Erythroblast (primary cell): ENCODE measurements at regions not wholly inside any gene's neighbourhood (a gene's known extent, or its start where the extent isn't known, plus 50 kb on each side); places are given as distances from the start of the nearest gene placed in this dataset.

Source experiments
- GATA1 ChIP-seq: IDR thresholded peaks from 2 replicates; pipeline ENCODE4 v1.6.1; 2011; ENCODE audit warnings: low read depth, mild to moderate bottlenecking, control low read depth, low read length, moderate library complexity
- POLR2A ChIP-seq: IDR thresholded peaks from 2 replicates; pipeline ENCODE4 v1.6.1; 2011; ENCODE audit warnings: mild to moderate bottlenecking, low read length

DNA sequence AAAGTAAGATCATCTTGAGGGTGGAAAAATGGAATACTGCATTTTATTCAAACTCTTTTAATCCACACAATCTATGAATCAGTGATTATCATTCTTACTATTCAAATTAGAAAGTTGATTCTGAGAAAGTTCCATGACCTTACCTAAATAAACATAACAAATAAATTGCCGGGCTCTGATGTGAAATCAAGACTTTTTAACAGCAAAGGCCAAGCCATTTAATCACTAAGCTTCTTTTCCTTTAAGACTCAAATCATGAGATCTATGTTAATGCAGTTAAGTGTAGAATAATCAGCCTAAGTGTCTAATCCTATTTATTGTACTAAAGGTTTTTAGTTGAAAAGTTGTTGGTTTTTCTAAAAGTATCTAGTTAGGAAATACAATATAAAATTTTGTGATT is 857.0 kb downstream of the SI start:
- TF ChIP-seq POLR2A (no peak), GATA1 (no peak)
